Stimulated activated CD8-positive, alpha-beta memory T cell treated with anti-CD3 and anti-CD28 coated beads, Interleukin-15, amount 100 ng/mL, for 4 hours (primary cell): ENCODE measurements at regions not wholly inside any gene's neighbourhood (a gene's known extent, or its start where the extent isn't known, plus 50 kb on each side); places are given as distances from the start of the nearest gene placed in this dataset.

Experiments used
- DNase-seq, 2 donors: peaks; one replicate each; pipeline ENCODE4 v3.0.0-alpha.2; 2020; ENCODE audit warnings: low read depth in 2 of 2

- no peak for DNase-seq
Observed at GRCh38 chr5:90193185-90193822, 216.3 kb downstream of the CETN3 start.

DNA sequence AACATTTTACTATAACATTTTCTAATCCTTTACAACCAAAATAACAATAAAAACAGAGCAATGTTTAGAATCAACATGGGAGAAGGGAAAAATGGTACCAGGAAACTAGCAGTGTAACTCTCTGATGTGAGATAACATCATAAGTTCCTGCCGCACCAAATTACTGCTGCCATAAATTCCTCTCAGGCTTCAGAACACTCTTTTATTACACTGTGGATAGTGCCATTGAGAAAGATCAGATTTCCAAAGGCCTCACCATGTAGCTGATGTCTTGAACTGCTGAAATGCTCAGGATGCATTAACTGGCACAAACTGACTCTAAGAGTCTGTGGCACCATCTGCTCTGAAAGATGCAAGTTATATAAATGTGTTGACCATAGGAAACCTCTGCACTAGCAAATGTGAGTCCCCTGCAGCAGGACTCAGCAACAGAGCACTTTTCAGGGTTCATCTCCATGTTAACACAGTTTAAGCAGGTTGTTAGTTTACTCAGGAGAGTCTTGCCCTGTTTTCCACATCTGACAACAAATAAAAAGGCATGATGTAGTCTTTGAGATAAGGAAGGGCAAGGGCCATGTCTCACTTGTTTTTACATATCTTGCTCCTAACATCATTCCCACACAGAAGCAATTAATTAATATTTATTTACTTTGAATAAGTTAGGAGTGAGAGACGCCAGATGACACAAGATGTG lies 218.1 kb downstream of the CETN3 start:
- no peak for DNase-seq

GRCh38 chr5:90185897-90186468 lies 223.6 kb downstream of the CETN3 start:
- no peak for DNase-seq

DNA sequence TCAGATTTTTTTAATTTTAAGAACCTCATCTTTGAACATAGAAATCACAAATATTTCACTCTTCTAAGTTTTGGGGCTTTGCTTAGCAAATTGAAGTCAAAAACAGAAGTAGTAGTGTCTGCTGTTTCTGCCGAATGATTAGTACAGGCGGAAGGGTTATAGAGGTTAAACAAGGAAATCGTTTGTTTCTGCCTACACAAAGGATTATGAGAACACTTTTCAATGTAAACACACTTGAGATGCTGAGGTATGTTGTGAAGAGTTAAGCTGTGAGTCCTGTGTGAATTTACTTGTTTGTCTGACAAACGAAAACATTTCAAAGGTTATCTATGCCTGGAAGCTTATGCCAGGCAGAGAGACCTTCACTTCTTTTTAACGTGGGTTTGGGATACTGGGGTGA lies 224.8 kb downstream of the CETN3 start:
- no peak for DNase-seq

- no peak for DNase-seq
Observed at GRCh38 chr5:90182726-90183125, 226.8 kb downstream of the CETN3 start.

DNA sequence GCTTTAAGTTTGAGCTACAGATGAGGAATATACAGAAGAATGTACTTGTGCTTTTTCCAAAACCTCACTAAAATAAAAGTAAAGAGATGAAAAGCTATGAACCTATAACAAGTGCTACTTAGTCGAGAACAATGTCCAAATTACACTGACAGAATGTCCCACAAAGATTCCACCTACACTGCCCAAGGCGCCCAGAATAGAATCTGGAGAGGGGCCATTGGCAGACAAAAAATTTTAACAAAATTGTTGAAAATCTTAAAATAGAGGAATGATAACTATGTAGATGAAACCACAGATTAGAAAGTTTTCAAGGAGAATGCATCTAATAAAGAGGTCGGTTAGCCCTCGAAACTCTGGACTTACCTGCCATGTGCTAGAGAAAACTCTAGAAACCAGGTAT lies 235.3 kb downstream of the CETN3 start:
- no peak for DNase-seq

DNA sequence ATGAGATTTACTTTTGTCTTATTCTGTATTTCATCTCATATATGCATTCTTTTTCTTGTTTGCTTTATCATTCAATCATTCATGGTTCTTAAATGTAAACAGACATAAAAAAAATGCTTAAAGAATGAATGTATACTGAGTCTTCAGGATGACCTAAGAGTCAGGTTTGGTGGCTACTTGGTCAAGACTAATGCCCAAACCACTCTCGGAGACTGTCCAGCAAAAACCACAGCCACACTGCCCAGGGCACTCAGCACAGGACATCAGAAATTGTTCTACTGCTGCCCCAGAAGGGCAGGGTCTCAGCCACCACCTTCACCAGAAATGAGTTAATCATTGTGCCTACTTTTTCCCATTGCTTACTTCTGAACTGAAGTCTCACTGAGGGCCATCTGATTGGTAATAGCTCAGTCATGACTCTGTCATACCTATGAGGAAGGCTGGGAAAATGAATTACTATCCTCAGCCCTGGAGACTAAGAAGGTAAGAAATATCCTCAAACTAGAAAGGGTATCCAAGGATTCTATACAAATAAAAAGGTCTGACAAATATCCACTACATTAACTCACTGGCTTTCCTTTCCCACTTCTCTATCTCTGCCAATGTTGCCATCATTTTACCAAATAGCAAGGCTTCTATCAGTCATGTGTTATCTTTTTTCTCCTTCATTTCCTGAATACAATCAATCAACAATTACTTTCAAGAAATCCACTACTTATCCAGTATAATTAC lies 236.1 kb downstream of the CETN3 start:
- DNase-seq, result no peak

DNA sequence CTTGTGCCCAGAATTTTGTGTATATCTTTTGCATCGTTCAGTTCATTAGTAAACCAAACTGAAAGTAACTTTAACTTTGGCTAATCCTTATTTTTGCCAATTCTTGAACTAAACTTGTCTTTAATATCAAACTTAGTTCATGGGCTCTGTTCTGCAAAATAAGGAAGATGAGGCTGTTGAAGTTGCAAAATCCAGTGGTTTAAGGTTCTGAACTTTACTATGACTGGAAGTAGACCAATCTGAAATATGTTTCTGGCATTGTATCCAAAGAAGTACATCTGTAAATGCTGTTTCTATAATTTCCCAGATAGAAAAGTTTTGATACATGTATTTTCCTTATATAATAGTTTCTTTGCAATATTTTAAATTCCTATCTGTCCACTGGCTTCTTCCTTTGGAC lies 238.1 kb downstream of the CETN3 start:
- no peak for DNase-seq

DNA sequence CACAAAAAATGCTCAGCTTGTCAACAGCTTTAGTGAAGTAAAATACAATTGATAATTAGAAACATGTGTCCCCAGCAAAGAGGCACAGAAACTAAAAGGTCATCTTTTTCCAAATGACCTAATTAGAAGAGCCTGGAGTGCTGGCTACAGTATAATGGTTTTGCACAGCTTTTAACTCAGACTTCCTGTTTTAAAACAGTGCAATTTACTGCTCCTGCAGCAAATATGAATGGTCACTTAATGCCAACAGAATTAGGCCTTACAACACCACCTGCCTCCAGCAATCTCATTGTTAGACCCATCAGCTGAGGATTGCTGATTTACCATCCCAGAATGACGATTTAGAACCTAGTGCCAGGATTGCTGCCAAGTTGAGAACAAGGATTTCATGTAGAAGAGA lies 239.3 kb downstream of the CETN3 start:
- DNase-seq, result no peak

GRCh38 chr5:90169078-90169477 lies 240.5 kb downstream of the CETN3 start:
- DNase-seq, result no peak

DNA sequence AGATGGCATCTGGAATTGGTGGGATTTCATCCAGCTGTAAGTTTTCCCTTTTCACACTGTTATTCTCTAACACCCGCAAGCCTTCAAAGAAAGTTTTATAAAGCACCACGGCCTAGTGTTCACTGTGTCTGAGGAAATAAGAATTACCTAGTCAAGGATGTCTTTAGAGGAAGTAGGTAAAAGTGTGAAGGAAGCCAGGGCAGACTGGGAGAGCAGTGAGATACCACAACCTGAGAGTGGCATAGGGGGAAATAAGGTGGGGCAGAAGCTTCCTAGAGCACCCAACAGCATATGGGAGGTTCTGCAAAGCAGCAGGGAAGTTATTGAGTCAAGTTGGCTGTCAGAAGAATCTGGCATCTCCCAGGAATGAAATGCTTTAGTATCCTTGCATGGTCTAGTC lies 241.2 kb downstream of the CETN3 start:
- DNase-seq, result no peak

- DNase-seq, result no peak
Observed at GRCh38 chr5:90166816-90167215, 242.7 kb downstream of the CETN3 start.

- no peak for DNase-seq
Observed at GRCh38 chr5:90162324-90162723, 247.2 kb downstream of the CETN3 start.

DNA sequence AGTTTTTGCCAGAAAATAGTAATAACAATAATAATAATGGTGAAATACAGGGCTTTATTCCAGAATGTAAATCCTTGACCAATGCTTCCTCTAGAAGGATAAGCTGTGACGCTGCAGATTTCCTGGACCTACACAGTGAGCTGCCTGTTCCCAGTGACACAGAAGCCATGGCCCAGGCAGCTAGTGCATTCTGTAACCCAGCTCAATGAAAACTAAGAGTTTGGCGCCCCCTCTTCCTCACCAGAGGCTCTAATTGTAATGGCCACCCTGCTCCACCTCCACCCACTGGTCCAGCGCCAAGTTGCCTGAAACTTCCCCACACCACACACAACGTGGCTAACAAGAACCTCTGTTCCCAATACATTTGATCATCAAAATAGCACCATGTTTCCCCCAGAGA lies 248.1 kb downstream of the CETN3 start:
- DNase-seq, result no peak

GRCh38 chr5:90158131-90158530 lies 251.4 kb downstream of the CETN3 start:
- no peak for DNase-seq

DNA sequence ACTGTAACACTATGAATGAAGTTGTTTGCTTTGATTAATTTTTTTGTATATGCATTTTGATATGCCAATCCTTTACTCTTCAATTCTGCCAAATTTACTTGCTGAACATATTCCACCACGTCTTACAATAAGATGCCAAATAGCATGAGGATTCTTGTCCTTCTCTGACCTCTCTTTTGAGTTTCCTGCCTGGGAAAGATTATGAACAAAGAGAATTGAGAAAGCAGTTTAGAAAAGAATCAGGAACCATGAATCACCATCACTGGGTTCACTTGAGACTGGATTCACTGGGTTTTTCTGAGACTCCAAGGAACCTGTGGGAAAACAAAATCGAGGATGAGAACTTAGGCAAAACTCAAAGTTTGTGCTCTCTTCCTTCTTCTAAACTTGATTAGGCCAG lies 256.5 kb downstream of the CETN3 start:
- no peak for DNase-seq

GRCh38 chr5:90144625-90145327 lies 264.8 kb downstream of the CETN3 start:
- DNase-seq, result no peak

GRCh38 chr5:90142541-90142940 lies 267.0 kb downstream of the CETN3 start:
- no peak for DNase-seq

GRCh38 chr5:90141984-90142383 lies 267.6 kb downstream of the CETN3 start:
- DNase-seq, result no peak

- DNase-seq, result no peak
Observed at GRCh38 chr5:90136952-90137528, 272.5 kb downstream of the CETN3 start.

DNA sequence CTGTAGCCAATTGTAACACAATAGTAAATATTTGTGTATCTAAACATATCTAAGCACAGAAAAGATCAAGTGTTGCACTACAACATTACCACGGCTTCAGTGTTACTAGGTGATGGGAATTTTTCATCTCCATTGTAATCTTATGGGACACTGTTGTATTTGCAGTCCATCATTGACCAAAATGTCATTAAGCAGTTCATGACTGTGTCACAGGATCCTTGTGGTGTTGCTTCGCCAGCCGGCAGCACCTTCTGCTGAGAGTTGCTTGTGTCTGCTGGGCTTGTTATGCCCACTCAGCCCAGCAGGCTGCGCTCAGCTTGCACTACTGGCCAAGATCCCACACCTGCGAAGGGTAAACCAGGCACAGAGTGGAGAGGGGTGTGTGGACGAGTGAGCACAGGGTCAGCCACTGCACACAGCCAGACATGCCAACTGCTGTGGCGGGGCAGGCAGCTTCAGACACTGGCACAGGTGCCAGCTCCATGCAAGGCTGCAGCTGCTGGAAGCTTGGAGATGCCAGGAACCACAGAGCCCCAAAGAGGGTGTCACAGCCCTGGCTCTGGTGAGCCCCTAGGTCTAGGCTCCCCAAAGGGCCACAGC lies 273.7 kb downstream of the CETN3 start:
- DNase-seq, result no peak
